Neural progenitor cell (in vitro differentiated cells): ENCODE measurements at regions not wholly inside any gene's neighbourhood (a gene's known extent, or its start where the extent isn't known, plus 50 kb on each side); places are given as distances from the start of the nearest gene placed in this dataset.

ENCODE experiments used
- EZH2 ChIP-seq: fragments of 200-600 bp; sonication (generic); IDR thresholded peaks from 2 replicates; pipeline ENCODE4 v1.6.1; 2017; ENCODE audit warnings: antibody characterized with exemption, mild to moderate bottlenecking, moderate library complexity
- EZH2phosphoT487 ChIP-seq: fragments of 200-600 bp; sonication (generic); IDR thresholded peaks from 2 replicates; pipeline ENCODE4 v1.6.1; 2017; ENCODE audit warnings: antibody characterized with exemption
- TF ChIP-seq, protein P1 (sequence below): fragments of 200-600 bp; sonication (generic); IDR thresholded peaks from 2 replicates; pipeline ENCODE4 v1.5.1; 2017; ENCODE audit warnings: antibody characterized with exemption, mild to moderate bottlenecking

DNA sequence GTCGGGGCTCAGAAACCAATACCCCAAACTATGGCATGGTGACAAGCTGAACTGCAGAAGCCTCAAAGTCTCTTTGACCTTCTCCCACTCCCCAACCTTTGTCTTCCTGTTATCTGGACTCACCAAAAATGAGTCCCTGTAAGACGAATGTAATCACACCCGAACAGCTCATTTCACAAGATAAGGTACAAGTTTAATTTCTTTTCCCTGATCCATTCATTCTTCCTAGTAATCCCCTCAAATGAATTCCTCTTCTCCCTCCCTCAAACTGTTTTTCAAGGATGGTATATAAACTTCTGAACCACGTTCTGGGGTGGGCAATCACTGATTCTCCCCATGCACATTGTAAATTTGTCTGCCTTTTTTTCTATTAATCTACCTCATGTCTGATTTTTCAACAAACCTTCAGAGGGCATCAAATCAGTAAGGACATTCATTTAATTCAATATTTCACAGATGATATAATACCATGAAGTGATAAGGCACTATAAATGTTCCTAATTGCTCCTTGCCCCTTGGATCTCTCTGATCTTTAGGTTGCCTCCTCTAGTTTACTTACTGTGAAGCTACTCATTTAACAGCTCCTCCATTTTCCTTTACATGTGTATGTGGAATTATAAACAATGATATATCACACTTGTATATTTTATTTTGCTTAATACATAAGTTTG lies 77.2 kb downstream of the OR2B2 start:
- TF ChIP-seq, protein P1, sequence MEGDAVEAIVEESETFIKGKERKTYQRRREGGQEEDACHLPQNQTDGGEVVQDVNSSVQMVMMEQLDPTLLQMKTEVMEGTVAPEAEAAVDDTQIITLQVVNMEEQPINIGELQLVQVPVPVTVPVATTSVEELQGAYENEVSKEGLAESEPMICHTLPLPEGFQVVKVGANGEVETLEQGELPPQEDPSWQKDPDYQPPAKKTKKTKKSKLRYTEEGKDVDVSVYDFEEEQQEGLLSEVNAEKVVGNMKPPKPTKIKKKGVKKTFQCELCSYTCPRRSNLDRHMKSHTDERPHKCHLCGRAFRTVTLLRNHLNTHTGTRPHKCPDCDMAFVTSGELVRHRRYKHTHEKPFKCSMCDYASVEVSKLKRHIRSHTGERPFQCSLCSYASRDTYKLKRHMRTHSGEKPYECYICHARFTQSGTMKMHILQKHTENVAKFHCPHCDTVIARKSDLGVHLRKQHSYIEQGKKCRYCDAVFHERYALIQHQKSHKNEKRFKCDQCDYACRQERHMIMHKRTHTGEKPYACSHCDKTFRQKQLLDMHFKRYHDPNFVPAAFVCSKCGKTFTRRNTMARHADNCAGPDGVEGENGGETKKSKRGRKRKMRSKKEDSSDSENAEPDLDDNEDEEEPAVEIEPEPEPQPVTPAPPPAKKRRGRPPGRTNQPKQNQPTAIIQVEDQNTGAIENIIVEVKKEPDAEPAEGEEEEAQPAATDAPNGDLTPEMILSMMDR, result no peak
- no peak for TF ChIP-seq EZH2
- TF ChIP-seq EZH2phosphoT487, result no peak
